H1 (cell line): ENCODE measurements at regions not wholly inside any gene's neighbourhood (a gene's known extent, or its start where the extent isn't known, plus 50 kb on each side); places are given as distances from the start of the nearest gene placed in this dataset.

Experiments used
- E2F6 ChIP-seq: IDR thresholded peaks from 2 replicates; pipeline ENCODE4 v1.6.1; 2012; ENCODE audit warnings: inconsistent platforms
- SP2 ChIP-seq: IDR thresholded peaks from 2 replicates; pipeline ENCODE4 v1.6.1; 2012; ENCODE audit warnings: mild to moderate bottlenecking, low read length, inconsistent platforms

- TF ChIP-seq E2F6 (no peak), SP2 (no peak)
Measured at GRCh38 chr4:20338841-20339240, 87.1 kb downstream of the SLIT2 start.
